Skeletal muscle satellite cell (primary cell): ENCODE measurements at regions not wholly inside any gene's neighbourhood (a gene's known extent, or its start where the extent isn't known, plus 50 kb on each side); places are given as distances from the start of the nearest gene placed in this dataset.

Source experiments
- H3K27me3 ChIP-seq: 2 replicates; pipeline ENCODE4 v1.7.0; 2013; ENCODE audit warnings: low read length; ENCODE audit not compliant: control insufficient read depth, insufficient read depth
- H3K36me3 ChIP-seq: 2 replicates; pipeline ENCODE4 v1.7.0; 2013; ENCODE audit warnings: mild to moderate bottlenecking, control low read depth, low read length; ENCODE audit not compliant: insufficient read depth
- H3K4me1 ChIP-seq: 2 replicates; pipeline ENCODE4 v1.7.0; 2013; ENCODE audit warnings: low read length; ENCODE audit not compliant: control insufficient read depth, insufficient read depth
- H3K4me2 ChIP-seq: 2 replicates; pipeline ENCODE4 v1.7.0; 2013; ENCODE audit warnings: mild to moderate bottlenecking, low read length
- H3K4me3 ChIP-seq: 2 replicates; pipeline ENCODE4 v1.7.0; 2013; ENCODE audit warnings: low read length
- H3K9ac ChIP-seq: 2 replicates; pipeline ENCODE4 v1.7.0; 2013; ENCODE audit warnings: mild to moderate bottlenecking, low read depth, low read length, moderate library complexity
- H3K9me3 ChIP-seq: replicated peaks from 2 replicates; pipeline ENCODE4 v1.7.0; 2013; ENCODE audit warnings: mild to moderate bottlenecking, control low read depth, low read length

- Histone ChIP-seq H3K9me3 (no peaks in the 10 kb centered on the region), H3K36me3 (no peaks in the 10 kb centered on the region), H3K4me3 (peak overlapping the region; percentile 15), H3K27me3 (no peaks in the 10 kb centered on the region), H3K9ac (no peak overlapping the region), H3K4me2 (peak overlapping the region; percentile 70), H3K4me1 (peaks cover 48% of the 10 kb centered on the region)
Measured at GRCh38 chr9:96139592-96140295, 162.2 kb downstream of the HSD17B3 start.

GRCh38 chr9:96138616-96139015, 163.4 kb downstream of the HSD17B3 start:
- Histone ChIP-seq H3K4me3 (no peak overlapping the region), H3K4me2 (no peak overlapping the region), H3K36me3 (no peaks in the 10 kb centered on the region), H3K9me3 (no peaks in the 10 kb centered on the region), H3K9ac (no peak overlapping the region), H3K27me3 (peaks cover under 1% of the 10 kb centered on the region), H3K4me1 (peaks cover 49% of the 10 kb centered on the region)

GRCh38 chr9:96137671-96138429, 164.1 kb downstream of the HSD17B3 start:
- Histone ChIP-seq H3K4me2 (peak overlapping the region; percentile 28), H3K27me3 (peaks cover 8% of the 10 kb centered on the region), H3K36me3 (no peaks in the 10 kb centered on the region), H3K9ac (no peak overlapping the region), H3K4me1 (peaks cover 49% of the 10 kb centered on the region), H3K4me3 (no peak overlapping the region), H3K9me3 (no peaks in the 10 kb centered on the region)

GRCh38 chr9:96136992-96137670, 164.8 kb downstream of the HSD17B3 start:
- no peaks in the 10 kb centered on the region for H3K9me3 ChIP-seq
- H3K4me3 ChIP-seq: no peak overlapping the region
- no peak overlapping the region for H3K9ac ChIP-seq
- H3K4me2 ChIP-seq: peak overlapping the region; percentile 28
- H3K27me3 ChIP-seq: peaks cover 13% of the 10 kb centered on the region
- peaks cover 49% of the 10 kb centered on the region for H3K4me1 ChIP-seq
- no peaks in the 10 kb centered on the region for H3K36me3 ChIP-seq

- H3K9ac ChIP-seq: no peak overlapping the region
- H3K27me3 ChIP-seq: peaks cover 18% of the 10 kb centered on the region
- H3K9me3 ChIP-seq: no peaks in the 10 kb centered on the region
- peaks cover 41% of the 10 kb centered on the region for H3K4me1 ChIP-seq
- H3K4me3 ChIP-seq: no peak overlapping the region
- no peaks in the 10 kb centered on the region for H3K36me3 ChIP-seq
- H3K4me2 ChIP-seq: no peak overlapping the region
Measured at GRCh38 chr9:96135753-96136290, 166.2 kb downstream of the HSD17B3 start.

- Histone ChIP-seq H3K9me3 (no peaks in the 10 kb centered on the region), H3K4me1 (peaks cover 35% of the 10 kb centered on the region), H3K4me3 (no peak overlapping the region), H3K36me3 (no peaks in the 10 kb centered on the region), H3K27me3 (peaks cover 23% of the 10 kb centered on the region), H3K9ac (no peak overlapping the region), H3K4me2 (peak overlapping the region; percentile 24)
Measured at GRCh38 chr9:96135076-96135752, 166.8 kb downstream of the HSD17B3 start.

- H3K9ac ChIP-seq: no peak overlapping the region
- peaks cover 20% of the 10 kb centered on the region for H3K4me1 ChIP-seq
- no peaks in the 10 kb centered on the region for H3K9me3 ChIP-seq
- H3K36me3 ChIP-seq: no peaks in the 10 kb centered on the region
- no peak overlapping the region for H3K4me3 ChIP-seq
- H3K27me3 ChIP-seq: peaks cover 36% of the 10 kb centered on the region
- H3K4me2 ChIP-seq: no peak overlapping the region
Measured at GRCh38 chr9:96133321-96134021, 168.5 kb downstream of the HSD17B3 start.

GRCh38 chr9:96131825-96132224, 170.2 kb downstream of the HSD17B3 start:
- no peak overlapping the region for H3K4me2 ChIP-seq

GRCh38 chr9:96130970-96131369, 171.0 kb downstream of the HSD17B3 start:
- Histone ChIP-seq H3K9ac (no peak overlapping the region), H3K4me3 (no peak overlapping the region), H3K36me3 (no peaks in the 10 kb centered on the region), H3K4me2 (no peak overlapping the region), H3K4me1 (peaks cover 12% of the 10 kb centered on the region), H3K27me3 (peaks cover 41% of the 10 kb centered on the region), H3K9me3 (no peaks in the 10 kb centered on the region)

More at GRCh38 chr9:96131825-96132224, 170.2 kb downstream of the HSD17B3 start:
- H3K9me3 ChIP-seq: no peaks in the 10 kb centered on the region
- peaks cover 12% of the 10 kb centered on the region for H3K4me1 ChIP-seq
- peaks cover 41% of the 10 kb centered on the region for H3K27me3 ChIP-seq
- no peak overlapping the region for H3K9ac ChIP-seq
- H3K36me3 ChIP-seq: no peaks in the 10 kb centered on the region
- H3K4me3 ChIP-seq: no peak overlapping the region

- H3K27me3 ChIP-seq: peaks cover 41% of the 10 kb centered on the region
- H3K36me3 ChIP-seq: no peaks in the 10 kb centered on the region
- no peaks in the 10 kb centered on the region for H3K9me3 ChIP-seq
- H3K9ac ChIP-seq: no peak overlapping the region
- peaks cover under 1% of the 10 kb centered on the region for H3K4me1 ChIP-seq
- no peak overlapping the region for H3K4me3 ChIP-seq
- H3K4me2 ChIP-seq: no peak overlapping the region
Measured at GRCh38 chr9:96129747-96130146, 172.2 kb downstream of the HSD17B3 start.
